Neural progenitor cell (in vitro differentiated cells): ENCODE measurements at regions not wholly inside any gene's neighbourhood (a gene's known extent, or its start where the extent isn't known, plus 50 kb on each side); places are given as distances from the start of the nearest gene placed in this dataset.
A peak's percentile ranks its signal among the peaks of the same experiment; 100 is the strongest.

Experiments used
- DNase-seq: peaks from one replicate; pipeline ENCODE4 v3.0.0-alpha.2; 2016; ENCODE audit warnings: low spot score
- H2AFZ ChIP-seq: fragments of 200-600 bp; sonication (generic); replicated peaks from 2 replicates; pipeline ENCODE4 v1.6.1; 2016; ENCODE audit warnings: antibody characterized with exemption
- H3F3A ChIP-seq: fragments of 200-600 bp; sonication (generic); 2 replicates; pipeline ENCODE4 v1.6.1; 2016; ENCODE audit warnings: antibody characterized with exemption, low read depth
- H3K27ac ChIP-seq: fragments of 200-600 bp; sonication (generic); 2 replicates; pipeline ENCODE4 v1.5.1; 2016; ENCODE audit warnings: mild to moderate bottlenecking
- H3K27me3 ChIP-seq: fragments of 200-600 bp; sonication (generic); 2 replicates; pipeline ENCODE4 v1.6.1; 2016; ENCODE audit warnings: mild to moderate bottlenecking, moderate library complexity
- H3K36me3 ChIP-seq: fragments of 200-600 bp; sonication (generic); 2 replicates; pipeline ENCODE4 v1.5.1; 2016
- H3K4me1 ChIP-seq: fragments of 200-600 bp; sonication (generic); 2 replicates; pipeline ENCODE4 v1.6.1; 2016; ENCODE audit warnings: mixed run types
- H3K4me2 ChIP-seq: fragments of 200-600 bp; sonication (generic); 2 replicates; pipeline ENCODE4 v1.6.1; 2016
- H3K4me3 ChIP-seq: fragments of 200-600 bp; sonication (generic); 2 replicates; pipeline ENCODE4 v1.5.1; 2016
- H3K79me2 ChIP-seq: fragments of 200-600 bp; sonication (generic); 2 replicates; pipeline ENCODE4 v1.6.1; 2016; ENCODE audit warnings: low read depth
- H3K9ac ChIP-seq: fragments of 200-600 bp; sonication (generic); 2 replicates; pipeline ENCODE4 v1.6.1; 2016
- H3K9me3 ChIP-seq: fragments of 200-600 bp; sonication (generic); 2 replicates; pipeline ENCODE4 v1.5.1; 2016; ENCODE audit warnings: low read depth
- H4K20me1 ChIP-seq: fragments of 200-600 bp; sonication (generic); 2 replicates; pipeline ENCODE4 v1.6.1; 2016; ENCODE audit warnings: low read depth
- H3K27ac Mint-ChIP-seq: 3 replicates; pipeline ENCODE4 v1.8.0; 2021; ENCODE audit warnings: mixed read lengths
- H3K27me3 Mint-ChIP-seq: 2 replicates; pipeline ENCODE4 v1.8.0; 2022; ENCODE audit warnings: low read depth, mild to moderate bottlenecking, inconsistent platforms, moderate library complexity, mixed read lengths; ENCODE audit not compliant: insufficient read depth
- H3K36me3 Mint-ChIP-seq: 3 replicates; pipeline ENCODE4 v1.8.0; 2021; ENCODE audit warnings: mixed read lengths
- H3K4me1 Mint-ChIP-seq: 3 replicates; pipeline ENCODE4 v1.8.0; 2021; ENCODE audit warnings: mixed read lengths
- H3K4me3 Mint-ChIP-seq: 3 replicates; pipeline ENCODE4 v1.8.0; 2021; ENCODE audit warnings: mild to moderate bottlenecking, moderate library complexity, mixed read lengths
- H3K9me3 Mint-ChIP-seq: 3 replicates; pipeline ENCODE4 v1.8.0; 2020; ENCODE audit warnings: mixed read lengths
- CTCF ChIP-seq: fragments of 200-600 bp; sonication (generic); IDR thresholded peaks from 2 replicates; pipeline ENCODE4 v1.5.1; 2017; ENCODE audit warnings: antibody characterized with exemption, mild to moderate bottlenecking
- EZH2 ChIP-seq: fragments of 200-600 bp; sonication (generic); IDR thresholded peaks from 2 replicates; pipeline ENCODE4 v1.6.1; 2017; ENCODE audit warnings: antibody characterized with exemption, mild to moderate bottlenecking, moderate library complexity
- EZH2phosphoT487 ChIP-seq: fragments of 200-600 bp; sonication (generic); IDR thresholded peaks from 2 replicates; pipeline ENCODE4 v1.6.1; 2017; ENCODE audit warnings: antibody characterized with exemption

- H3K4me3 Mint-ChIP-seq: no peak overlapping the region
- Histone ChIP-seq H3K9ac (no peak overlapping the region), H3K36me3 (no peaks in the 10 kb centered on the region), H3K79me2 (no peaks in the 10 kb centered on the region), H2AFZ (no peak overlapping the region), H3K4me2 (no peak overlapping the region), H4K20me1 (no peaks in the 10 kb centered on the region), H3K4me3 (no peak overlapping the region), H3K27ac (no peak overlapping the region), H3K4me1 (no peaks in the 10 kb centered on the region), H3K27me3 (no peaks in the 10 kb centered on the region), H3K9me3 (no peaks in the 10 kb centered on the region), H3F3A (no peaks in the 10 kb centered on the region)
- peaks cover 3% of the 10 kb centered on the region for H3K9me3 Mint-ChIP-seq
- no peak overlapping the region for H3K27ac Mint-ChIP-seq
- H3K4me1 Mint-ChIP-seq: peaks cover 15% of the 10 kb centered on the region
- no peak for DNase-seq
- H3K27me3 Mint-ChIP-seq: no peaks in the 10 kb centered on the region
- no peaks in the 10 kb centered on the region for H3K36me3 Mint-ChIP-seq
- TF ChIP-seq EZH2 (no peak), CTCF (no peak), EZH2phosphoT487 (no peak)
Measured at GRCh38 chr4:11625211-11625610, 196.5 kb upstream of the HS3ST1 start.

- no peak for TF ChIP-seq EZH2phosphoT487
- TF ChIP-seq EZH2: no peak
- TF ChIP-seq CTCF: no peak
- H3K4me1 Mint-ChIP-seq: peaks cover 11% of the 10 kb centered on the region
Measured at GRCh38 chr4:11624370-11624769, 195.7 kb upstream of the HS3ST1 start.

GRCh38 chr4:11623726-11624037 is 195.0 kb upstream of the HS3ST1 start:
- Histone ChIP-seq H3K4me3 (no peak overlapping the region), H3K4me1 (no peaks in the 10 kb centered on the region), H4K20me1 (no peaks in the 10 kb centered on the region), H3K79me2 (no peaks in the 10 kb centered on the region), H3K9me3 (no peaks in the 10 kb centered on the region), H3K36me3 (no peaks in the 10 kb centered on the region), H3K4me2 (no peak overlapping the region), H3F3A (no peaks in the 10 kb centered on the region), H3K9ac (no peak overlapping the region), H3K27ac (no peak overlapping the region), H3K27me3 (no peaks in the 10 kb centered on the region), H2AFZ (no peak overlapping the region)
- Mint-ChIP-seq H3K9me3 (peaks cover 3% of the 10 kb centered on the region), H3K4me1 (peaks cover 10% of the 10 kb centered on the region), H3K27me3 (no peaks in the 10 kb centered on the region), H3K27ac (no peak overlapping the region), H3K4me3 (no peak overlapping the region), H3K36me3 (no peaks in the 10 kb centered on the region)
- peak; percentile 54 for DNase-seq
- TF ChIP-seq EZH2phosphoT487 (no peak), EZH2 (no peak), CTCF (peak; percentile 52)

More at GRCh38 chr4:11624370-11624769, 195.7 kb upstream of the HS3ST1 start:
- no peaks in the 10 kb centered on the region for H4K20me1 ChIP-seq
- H3K4me1 ChIP-seq: no peaks in the 10 kb centered on the region
- H3K9me3 ChIP-seq: no peaks in the 10 kb centered on the region
- Mint-ChIP-seq H3K27me3 (no peaks in the 10 kb centered on the region), H3K9me3 (peaks cover 3% of the 10 kb centered on the region), H3K36me3 (no peaks in the 10 kb centered on the region), H3K4me3 (no peak overlapping the region), H3K27ac (no peak overlapping the region)
- no peaks in the 10 kb centered on the region for H3F3A ChIP-seq
- no peaks in the 10 kb centered on the region for H3K79me2 ChIP-seq
- no peak for DNase-seq
- no peak overlapping the region for H3K9ac ChIP-seq
- H2AFZ ChIP-seq: no peak overlapping the region
- H3K27me3 ChIP-seq: no peaks in the 10 kb centered on the region
- H3K4me2 ChIP-seq: no peak overlapping the region
- H3K27ac ChIP-seq: no peak overlapping the region
- H3K4me3 ChIP-seq: no peak overlapping the region
- no peaks in the 10 kb centered on the region for H3K36me3 ChIP-seq
